ENCODE measurements at regions not wholly inside any gene's neighbourhood (a gene's known extent, or its start where the extent isn't known, plus 50 kb on each side); places are given as distances from the start of the nearest gene placed in this dataset.

- no peak for TF ChIP-seq GATA2 (IDR thresholded peaks at IDR 0.05; ENCODE audit: low read depth, low read length)
- TF ChIP-seq GATA3 (IDR thresholded peaks at IDR 0.05; ENCODE audit: low read depth, low read length), result no peak
Observed at GRCh38 chr1:112788561-112788960, 73.4 kb upstream of the PPM1J start.

Data from SH-SY5Y (cell line).